ENCODE measurements at regions not wholly inside any gene's neighbourhood (a gene's known extent, or its start where the extent isn't known, plus 50 kb on each side); places are given as distances from the start of the nearest gene placed in this dataset.

GRCh38 chr16:52869243-52869642 is 183.5 kb downstream of the CHD9NB start:
- intact Hi-C loops (cut with DNase I), result no loop called here
- TF ChIP-seq EP300 (IDR thresholded peaks at IDR 0.05), result no peak
- TF ChIP-seq POLR2AphosphoS5 (IDR thresholded peaks at IDR 0.05), result no peak
- TF ChIP-seq POLR2A (IDR thresholded peaks at IDR 0.05; ENCODE audit: low read depth), result no peak
- TF ChIP-seq, protein P1, sequence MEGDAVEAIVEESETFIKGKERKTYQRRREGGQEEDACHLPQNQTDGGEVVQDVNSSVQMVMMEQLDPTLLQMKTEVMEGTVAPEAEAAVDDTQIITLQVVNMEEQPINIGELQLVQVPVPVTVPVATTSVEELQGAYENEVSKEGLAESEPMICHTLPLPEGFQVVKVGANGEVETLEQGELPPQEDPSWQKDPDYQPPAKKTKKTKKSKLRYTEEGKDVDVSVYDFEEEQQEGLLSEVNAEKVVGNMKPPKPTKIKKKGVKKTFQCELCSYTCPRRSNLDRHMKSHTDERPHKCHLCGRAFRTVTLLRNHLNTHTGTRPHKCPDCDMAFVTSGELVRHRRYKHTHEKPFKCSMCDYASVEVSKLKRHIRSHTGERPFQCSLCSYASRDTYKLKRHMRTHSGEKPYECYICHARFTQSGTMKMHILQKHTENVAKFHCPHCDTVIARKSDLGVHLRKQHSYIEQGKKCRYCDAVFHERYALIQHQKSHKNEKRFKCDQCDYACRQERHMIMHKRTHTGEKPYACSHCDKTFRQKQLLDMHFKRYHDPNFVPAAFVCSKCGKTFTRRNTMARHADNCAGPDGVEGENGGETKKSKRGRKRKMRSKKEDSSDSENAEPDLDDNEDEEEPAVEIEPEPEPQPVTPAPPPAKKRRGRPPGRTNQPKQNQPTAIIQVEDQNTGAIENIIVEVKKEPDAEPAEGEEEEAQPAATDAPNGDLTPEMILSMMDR (IDR thresholded peaks at IDR 0.05), result no peak
- Histone ChIP-seq H3K4me1 (no peaks in the 10 kb centered on the region), H3K36me3 (no peaks in the 10 kb centered on the region), H3K4me3 (no peak overlapping the region), H3K9me3 (peaks cover 0 to 3% (median 0%) of the 10 kb centered on the region in 4 donors), H3K27ac (replicated peaks in 1 of 4) (no peak overlapping the region), H3K27me3 (no peaks in the 10 kb centered on the region)
- 40% methylated on average over 1 of the region's 1 CpG for WGBS
- DNase-seq (ENCODE audit: extremely low spot score), result no peak

DNA sequence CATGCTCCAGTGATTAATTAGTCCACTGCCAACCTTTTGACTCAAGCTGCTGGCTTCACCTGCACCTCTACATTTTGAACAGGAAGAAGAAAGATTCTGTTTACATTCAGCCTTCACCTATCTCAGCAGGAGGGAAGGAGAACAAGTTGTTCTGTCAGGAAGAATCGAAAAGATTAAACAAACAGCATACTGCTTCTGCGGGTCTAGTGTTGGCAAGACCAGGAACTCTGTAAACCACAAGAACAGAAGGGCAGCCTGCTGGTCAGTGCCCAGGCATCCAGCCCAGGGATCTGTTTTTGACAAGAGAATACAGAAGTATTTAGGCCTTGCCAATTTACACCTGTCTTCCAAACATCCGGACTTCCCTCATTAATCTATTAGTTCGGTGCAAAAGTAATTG is 189.7 kb downstream of the CHD9NB start:
- H3K9me3 ChIP-seq, result peaks cover 0 to 5% (median 0%) of the 10 kb centered on the region in 4 donors
- intact Hi-C loops (cut with DNase I), result no loop called here
- no peak for TF ChIP-seq EP300 (IDR thresholded peaks at IDR 0.05)
- TF ChIP-seq POLR2AphosphoS5 (IDR thresholded peaks at IDR 0.05), result no peak
- no peak for TF ChIP-seq POLR2A (IDR thresholded peaks at IDR 0.05; ENCODE audit: low read depth)
- TF ChIP-seq, protein P1 (IDR thresholded peaks at IDR 0.05), result no peak
- no peaks in the 10 kb centered on the region for H3K27me3 ChIP-seq
- 51% methylated on average over 4 of the region's 4 CpGs for WGBS
- DNase-seq (ENCODE audit: extremely low spot score), result peak; percentile 7
- H3K4me3 ChIP-seq, result no peak overlapping the region
- H3K27ac ChIP-seq (replicated peaks in 1 of 4), result no peak overlapping the region
- H3K4me1 ChIP-seq, result no peaks in the 10 kb centered on the region
- H3K36me3 ChIP-seq, result no peaks in the 10 kb centered on the region

- Histone ChIP-seq H3K27ac (replicated peaks in 1 of 4) (no peak overlapping the region), H3K4me1 (no peaks in the 10 kb centered on the region), H3K36me3 (no peaks in the 10 kb centered on the region), H3K27me3 (no peaks in the 10 kb centered on the region), H3K4me3 (no peak overlapping the region), H3K9me3 (peaks cover 0 to 5% (median 0%) of the 10 kb centered on the region in 4 donors)
- peak; percentile 81 for DNase-seq (ENCODE audit: extremely low spot score)
- WGBS, result 44% methylated on average over 7 of the region's 7 CpGs
- intact Hi-C loops (cut with DNase I), result no loop called here
- no peak for TF ChIP-seq POLR2AphosphoS5 (IDR thresholded peaks at IDR 0.05)
- TF ChIP-seq EP300 (IDR thresholded peaks at IDR 0.05), result no peak
- no peak for TF ChIP-seq POLR2A (IDR thresholded peaks at IDR 0.05; ENCODE audit: low read depth)
- TF ChIP-seq, protein P1 (IDR thresholded peaks at IDR 0.05), result no peak
Measured at GRCh38 chr16:52861614-52862022, 191.1 kb downstream of the CHD9NB start.

GRCh38 chr16:52855463-52855862 is 197.2 kb downstream of the CHD9NB start:
- Histone ChIP-seq H3K4me3 (no peak overlapping the region), H3K9me3 (peaks cover 0 to 26% (median 20%) of the 10 kb centered on the region in 4 donors), H3K36me3 (no peaks in the 10 kb centered on the region), H3K4me1 (no peaks in the 10 kb centered on the region), H3K27ac (replicated peaks in 1 of 4) (no peak overlapping the region), H3K27me3 (no peaks in the 10 kb centered on the region)
- intact Hi-C loops (cut with DNase I), result no loop called here
- DNase-seq (ENCODE audit: extremely low spot score), result no peak
- TF ChIP-seq EP300 (IDR thresholded peaks at IDR 0.05) (no peak), POLR2AphosphoS5 (IDR thresholded peaks at IDR 0.05) (no peak), POLR2A (IDR thresholded peaks at IDR 0.05; ENCODE audit: low read depth) (no peak)

DNA sequence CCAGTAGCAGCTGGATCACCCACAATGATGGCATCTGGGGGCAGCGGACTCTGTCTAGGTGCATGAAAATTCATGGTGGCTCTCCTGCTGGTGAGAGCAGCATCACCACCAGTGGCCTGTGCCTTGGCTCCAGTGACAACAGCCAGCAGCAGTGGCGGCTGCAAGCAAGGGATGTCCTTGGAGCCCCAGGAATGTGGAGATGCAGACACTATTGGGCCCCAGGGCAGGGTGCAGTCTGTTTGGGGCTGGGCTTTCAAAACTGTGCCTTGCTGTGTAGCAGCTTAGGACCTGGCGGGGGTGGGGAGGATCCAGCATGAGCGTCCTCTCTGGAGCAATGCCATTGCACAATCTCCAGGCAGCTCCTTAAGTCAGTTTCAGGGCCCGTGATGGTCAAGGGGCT is 199.7 kb downstream of the CHD9NB start:
- no peaks in the 10 kb centered on the region for H3K36me3 ChIP-seq
- no peak for DNase-seq (ENCODE audit: extremely low spot score)
- intact Hi-C loops (cut with DNase I), result no loop called here
- H3K27ac ChIP-seq (replicated peaks in 1 of 4), result no peak overlapping the region
- WGBS, result 80% methylated on average over 1 of the region's 5 CpGs
- H3K9me3 ChIP-seq, result peaks cover 0 to 32% (median 22%) of the 10 kb centered on the region in 4 donors
- H3K4me3 ChIP-seq, result no peak overlapping the region
- TF ChIP-seq, protein P1 (IDR thresholded peaks at IDR 0.05), result no peak
- no peak for TF ChIP-seq POLR2AphosphoS5 (IDR thresholded peaks at IDR 0.05)
- TF ChIP-seq POLR2A (IDR thresholded peaks at IDR 0.05; ENCODE audit: low read depth), result no peak
- no peak for TF ChIP-seq EP300 (IDR thresholded peaks at IDR 0.05)
- no peaks in the 10 kb centered on the region for H3K4me1 ChIP-seq
- no peaks in the 10 kb centered on the region for H3K27me3 ChIP-seq
